ENCODE measurements at regions not wholly inside any gene's neighbourhood (a gene's known extent, or its start where the extent isn't known, plus 50 kb on each side); places are given as distances from the start of the nearest gene placed in this dataset.

GRCh38 chr18:40929399-40929798 lies 1025.6 kb upstream of the PIK3C3 start:
- no peak for DNase-seq

DNA sequence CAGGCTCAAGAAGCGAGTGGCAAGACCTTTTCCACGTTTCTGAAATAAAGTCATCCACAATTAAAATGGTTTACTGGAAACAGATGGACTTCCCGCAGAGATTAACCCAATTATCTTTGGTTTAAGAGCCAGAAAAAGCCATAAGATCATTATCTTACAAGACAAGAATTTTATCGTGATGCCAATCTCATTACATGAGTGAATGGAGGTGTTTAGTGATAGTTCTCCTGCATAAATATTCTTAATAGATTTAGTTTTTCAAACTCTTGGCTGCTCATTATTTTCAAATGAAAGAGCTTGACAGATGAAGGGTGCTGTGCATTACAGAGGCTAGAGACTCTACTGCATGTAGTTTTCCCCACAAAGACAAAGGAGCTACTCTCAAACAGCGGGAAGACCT lies 1028.4 kb upstream of the PIK3C3 start:
- no peak for DNase-seq

DNA sequence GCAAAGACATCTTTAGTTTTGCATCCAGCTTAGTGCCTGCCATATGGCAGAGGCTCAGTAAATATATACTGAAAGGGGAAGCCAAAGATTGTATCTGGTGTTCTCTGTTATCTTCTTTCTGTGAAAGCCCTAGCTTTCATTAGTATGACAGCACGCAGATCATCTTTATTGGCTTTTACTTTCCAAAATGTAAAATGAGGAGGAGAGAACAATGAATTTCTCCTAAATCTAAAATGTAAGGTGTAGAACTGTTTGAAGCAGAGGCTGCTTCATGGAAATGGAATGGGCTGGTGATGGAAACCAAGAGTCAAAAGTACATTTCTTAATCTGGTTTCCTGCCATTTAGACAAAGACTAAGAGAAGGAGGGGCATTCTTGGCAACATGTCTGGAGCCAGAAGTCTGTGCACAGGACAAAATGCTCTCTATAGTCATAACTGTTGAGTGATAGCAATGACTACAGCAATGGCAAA lies 1029.9 kb upstream of the PIK3C3 start:
- no peak for DNase-seq

- DNase-seq, result no peak
Measured at GRCh38 chr18:40921845-40922629, 1033.0 kb upstream of the PIK3C3 start.

DNA sequence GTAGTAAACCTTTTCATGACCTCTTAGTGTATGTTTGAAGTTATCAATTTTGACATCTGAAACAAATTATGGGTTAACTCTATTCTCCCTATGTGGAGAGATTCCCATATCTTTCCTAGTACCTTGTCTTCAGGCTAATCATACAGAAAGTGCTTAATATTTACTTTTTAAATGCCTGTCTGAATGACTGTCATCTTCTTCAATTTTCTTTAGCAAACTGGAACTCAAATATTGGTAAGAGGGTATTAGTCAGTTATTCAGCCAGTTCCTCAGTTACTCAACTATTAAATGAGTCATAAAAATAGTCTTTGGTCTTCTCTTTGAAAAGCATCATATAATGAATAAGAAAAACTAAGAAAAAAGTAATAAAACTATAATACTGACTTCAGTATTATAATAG lies 1038.0 kb upstream of the PIK3C3 start:
- no peak for DNase-seq

DNA sequence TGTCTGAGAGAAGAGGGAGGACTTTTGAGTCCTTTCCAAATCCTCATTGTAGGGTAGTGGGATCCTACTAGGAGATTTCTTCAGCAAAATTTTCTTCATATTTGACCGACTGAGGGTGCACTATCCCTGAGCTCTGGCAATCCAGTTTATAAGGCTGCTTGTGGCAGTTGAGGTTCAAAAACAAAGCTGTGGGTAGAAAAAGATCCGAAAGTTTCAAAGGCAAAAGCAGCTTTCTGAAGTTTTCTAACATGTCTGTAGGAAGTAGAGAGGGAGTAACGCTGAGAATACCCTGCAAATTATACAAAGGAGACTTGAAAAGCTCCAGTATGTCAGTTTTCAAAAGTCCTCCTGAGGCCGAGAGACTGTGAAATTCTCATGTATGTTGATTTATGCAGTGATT lies 1039.3 kb upstream of the PIK3C3 start:
- no peak for DNase-seq

- DNase-seq, result peak; percentile 2
Measured at GRCh38 chr18:40911582-40912254, 1043.3 kb upstream of the PIK3C3 start.

- DNase-seq, result peak; percentile 1
Measured at GRCh38 chr18:40911041-40911440, 1044.0 kb upstream of the PIK3C3 start.

GRCh38 chr18:40907842-40908241 lies 1047.2 kb upstream of the PIK3C3 start:
- DNase-seq, result no peak

- DNase-seq, result no peak
Measured at GRCh38 chr18:40904295-40904694, 1050.7 kb upstream of the PIK3C3 start.

- no peak for DNase-seq
Measured at GRCh38 chr18:40902436-40902835, 1052.6 kb upstream of the PIK3C3 start.

DNA sequence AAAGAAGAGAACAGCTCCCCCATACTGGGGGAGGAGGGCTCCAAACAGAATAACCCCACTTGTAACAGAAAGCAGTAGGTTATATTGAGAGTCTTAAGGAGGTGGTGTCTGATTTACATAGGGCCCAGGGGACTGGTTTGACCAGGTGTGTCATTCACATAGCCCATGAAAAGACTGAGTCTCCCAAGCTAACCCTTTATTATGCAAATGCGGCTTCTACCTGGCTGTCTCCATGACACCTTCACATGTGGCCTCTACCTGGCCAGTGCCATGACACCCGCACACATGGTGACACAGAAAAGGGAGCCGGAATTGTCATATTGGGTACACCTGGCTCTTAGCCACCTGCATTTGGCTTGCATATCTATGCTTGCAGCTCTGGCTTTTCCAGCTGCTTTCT lies 1057.2 kb upstream of the PIK3C3 start:
- no peak for DNase-seq

GRCh38 chr18:40883271-40883670 lies 1071.8 kb upstream of the PIK3C3 start:
- no peak for DNase-seq

- DNase-seq, result no peak
Measured at GRCh38 chr18:40882468-40882867, 1072.6 kb upstream of the PIK3C3 start.

DNA sequence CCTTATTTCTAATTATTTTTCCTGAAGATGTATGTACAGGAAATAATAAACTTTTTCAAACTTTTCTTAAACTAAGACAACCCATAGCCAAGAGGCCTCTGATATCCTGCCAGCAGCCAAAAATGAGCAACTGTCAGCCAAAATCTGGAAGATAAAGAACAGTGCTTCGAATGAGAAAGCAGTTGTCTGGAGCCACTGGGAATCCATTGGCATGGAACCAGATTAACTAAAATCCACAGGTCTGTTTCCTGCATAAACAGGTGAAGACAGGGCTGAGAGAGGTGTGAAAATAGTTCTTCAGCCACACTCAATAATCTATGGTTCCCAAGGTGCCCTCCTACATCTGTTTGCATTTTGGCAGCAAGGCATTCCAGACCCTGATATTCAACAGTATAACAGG lies 1076.7 kb upstream of the PIK3C3 start:
- no peak for DNase-seq

DNA sequence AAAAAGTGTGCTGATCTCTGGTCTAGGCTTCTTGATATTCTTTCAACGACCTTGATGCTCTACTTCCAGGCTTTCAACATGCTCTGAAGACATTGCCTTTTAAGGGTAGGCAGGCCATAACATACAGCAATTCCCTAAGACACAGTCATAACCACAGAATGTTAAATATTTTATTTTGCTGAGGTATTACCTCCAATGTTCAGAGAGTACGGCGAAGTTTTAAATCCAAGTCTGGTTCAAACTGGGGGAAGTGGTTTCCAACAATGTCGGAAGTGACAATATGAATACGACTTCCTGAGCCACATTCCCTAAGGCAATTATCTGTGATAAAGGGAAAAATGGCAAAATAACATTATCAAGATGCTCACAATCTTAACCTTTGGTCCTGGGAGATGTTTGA lies 1077.9 kb upstream of the PIK3C3 start:
- DNase-seq, result peak; percentile 19

GRCh38 chr18:40875101-40875615 lies 1079.9 kb upstream of the PIK3C3 start:
- no peak for DNase-seq

GRCh38 chr18:40874233-40874632 lies 1080.8 kb upstream of the PIK3C3 start:
- DNase-seq, result no peak

DNA sequence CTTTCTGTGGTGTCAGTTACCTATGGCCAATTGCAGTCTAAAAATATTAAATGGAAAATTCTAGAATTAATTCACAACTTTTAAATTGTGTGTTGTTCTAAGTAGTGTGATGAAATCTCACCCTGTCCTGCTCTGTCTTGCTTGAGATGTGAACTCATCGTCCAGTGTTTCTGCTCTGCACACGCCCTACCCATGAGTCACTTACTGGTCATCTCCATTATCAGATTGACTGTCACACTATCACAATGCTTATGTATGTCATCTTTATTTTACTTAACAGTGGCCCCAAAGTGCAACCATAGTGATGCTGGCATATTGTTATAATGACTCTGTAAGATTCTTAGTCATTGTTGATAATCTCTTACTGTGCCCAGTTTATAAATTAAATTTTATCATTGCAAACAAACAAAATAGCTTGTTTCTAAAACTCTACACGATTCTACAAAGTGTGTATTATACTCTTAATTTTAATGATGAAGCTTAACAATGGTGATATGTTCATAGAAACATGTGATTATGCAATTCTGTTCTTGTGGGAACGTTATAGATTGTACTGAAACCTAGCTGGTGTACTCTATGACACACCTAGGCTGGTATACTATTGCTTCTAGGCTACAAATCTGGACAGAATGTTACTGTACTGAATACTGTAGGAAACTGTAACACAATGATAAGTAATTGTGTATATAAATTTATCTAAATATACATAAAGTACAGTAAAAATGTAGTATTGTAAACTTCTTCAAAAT lies 1086.8 kb upstream of the PIK3C3 start:
- no peak for DNase-seq

DNA sequence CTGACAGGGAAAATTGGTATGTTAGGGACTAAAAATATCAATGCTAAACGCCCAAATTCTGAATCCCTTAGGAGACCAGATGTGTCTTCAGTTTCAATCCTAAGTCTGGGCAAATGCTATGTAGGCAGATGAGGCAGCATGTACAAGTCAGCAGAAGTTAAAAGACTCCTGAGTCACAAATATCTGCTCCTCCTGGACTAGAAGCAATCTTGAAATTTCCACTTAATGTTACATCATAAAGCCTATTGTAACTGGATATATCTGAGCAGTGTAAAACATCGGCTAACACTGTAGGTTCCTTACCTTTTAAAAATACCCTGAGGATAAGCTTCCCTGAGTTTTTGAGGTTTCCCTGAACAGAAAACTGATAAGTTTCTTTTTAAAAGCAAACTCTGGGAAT lies 1087.6 kb upstream of the PIK3C3 start:
- no peak for DNase-seq

DNA sequence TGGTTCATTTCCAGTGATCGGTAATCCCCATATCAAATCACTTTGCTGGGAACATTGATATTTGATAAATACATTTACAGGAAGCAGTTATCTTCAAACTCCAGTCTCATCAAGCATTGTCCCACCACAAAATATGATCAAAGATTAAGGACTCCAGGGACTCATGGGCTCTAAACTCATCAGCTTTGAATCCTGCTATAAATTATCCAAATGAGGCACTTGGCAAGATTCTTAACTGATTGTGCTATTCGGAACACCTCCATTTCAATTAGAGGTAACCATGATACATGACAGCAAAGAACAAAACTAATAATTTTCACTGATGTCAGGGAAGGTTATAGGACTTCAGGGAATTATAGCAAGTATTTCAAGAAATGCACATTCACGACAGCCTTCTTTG lies 1088.1 kb upstream of the PIK3C3 start:
- DNase-seq, result no peak

DNA sequence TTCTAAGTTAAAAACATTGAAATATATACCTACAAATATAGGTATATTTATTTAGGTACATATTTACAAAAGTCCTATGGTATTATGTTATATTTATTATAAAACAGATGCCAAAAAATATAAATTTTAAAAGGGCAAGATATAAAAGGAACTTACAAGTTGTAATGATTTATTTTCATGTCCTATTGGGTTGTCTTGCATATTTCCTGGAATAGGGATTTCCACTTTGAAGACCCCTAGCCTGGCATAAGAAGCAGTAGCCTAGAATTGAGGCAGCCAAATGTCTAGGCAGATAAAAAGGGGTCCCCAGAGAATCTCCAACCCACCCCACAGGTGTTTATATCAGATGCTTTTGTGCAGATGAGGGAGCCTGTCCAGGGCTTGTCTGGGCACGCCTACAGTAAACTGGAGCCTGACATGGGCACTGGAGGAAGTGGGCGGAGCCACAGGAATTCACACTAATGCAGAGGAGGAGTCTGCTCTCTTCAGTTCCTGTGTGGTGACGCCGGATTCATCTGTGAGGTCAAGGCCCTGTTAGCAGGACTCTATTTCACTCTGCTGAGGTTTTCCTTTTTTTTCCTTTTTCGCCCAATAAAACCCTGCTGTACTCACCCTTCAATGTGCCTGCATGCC lies 1088.9 kb upstream of the PIK3C3 start:
- no peak for DNase-seq

DNA sequence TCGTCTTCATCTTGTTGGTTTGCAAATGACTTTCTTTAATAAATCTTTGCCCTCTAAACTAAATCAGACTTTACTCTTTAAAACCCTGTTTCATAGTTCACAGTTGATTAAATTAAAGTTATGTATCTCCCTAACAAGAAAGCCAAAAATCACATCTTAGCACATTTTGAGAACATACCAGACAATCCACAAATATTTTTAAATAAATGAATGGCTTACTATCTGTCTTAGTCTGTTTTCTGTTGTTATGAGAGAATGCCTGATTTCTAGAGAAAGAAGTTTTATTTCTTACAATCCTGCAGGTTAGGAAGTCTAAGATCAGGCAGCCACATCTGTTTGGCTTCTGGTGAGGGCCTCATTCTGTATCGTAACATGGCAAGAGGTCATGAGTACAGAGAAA lies 1090.2 kb upstream of the PIK3C3 start:
- no peak for DNase-seq
